HG02798 (cell line): ENCODE measurements at regions not wholly inside any gene's neighbourhood (a gene's known extent, or its start where the extent isn't known, plus 50 kb on each side); places are given as distances from the start of the nearest gene placed in this dataset.

Experiments
- ATAC-seq: cut with Tn5 transposase; IDR thresholded peaks from one replicate; pipeline ENCODE4 v1.9.1; 2021; ENCODE audit warnings: mild to moderate bottlenecking; ENCODE audit not compliant: unreplicated experiment, poor library complexity

- ATAC-seq: no peak
Measured at GRCh38 chr17:31595666-31596381, 204.3 kb downstream of the RAB11FIP4 start.

GRCh38 chr17:31595076-31595475, 203.6 kb downstream of the RAB11FIP4 start:
- no peak for ATAC-seq

GRCh38 chr17:31594416-31594815, 202.9 kb downstream of the RAB11FIP4 start:
- ATAC-seq: no peak

GRCh38 chr17:31593806-31594205, 202.3 kb downstream of the RAB11FIP4 start:
- no peak for ATAC-seq

- no peak for ATAC-seq
Measured at GRCh38 chr17:31591924-31592323, 200.4 kb downstream of the RAB11FIP4 start.

GRCh38 chr17:31588512-31588911, 197.0 kb downstream of the RAB11FIP4 start:
- no peak for ATAC-seq

GRCh38 chr17:31588034-31588433, 196.6 kb downstream of the RAB11FIP4 start:
- ATAC-seq: no peak
